ENCODE measurements at regions not wholly inside any gene's neighbourhood (a gene's known extent, or its start where the extent isn't known, plus 50 kb on each side); places are given as distances from the start of the nearest gene placed in this dataset.

DNA sequence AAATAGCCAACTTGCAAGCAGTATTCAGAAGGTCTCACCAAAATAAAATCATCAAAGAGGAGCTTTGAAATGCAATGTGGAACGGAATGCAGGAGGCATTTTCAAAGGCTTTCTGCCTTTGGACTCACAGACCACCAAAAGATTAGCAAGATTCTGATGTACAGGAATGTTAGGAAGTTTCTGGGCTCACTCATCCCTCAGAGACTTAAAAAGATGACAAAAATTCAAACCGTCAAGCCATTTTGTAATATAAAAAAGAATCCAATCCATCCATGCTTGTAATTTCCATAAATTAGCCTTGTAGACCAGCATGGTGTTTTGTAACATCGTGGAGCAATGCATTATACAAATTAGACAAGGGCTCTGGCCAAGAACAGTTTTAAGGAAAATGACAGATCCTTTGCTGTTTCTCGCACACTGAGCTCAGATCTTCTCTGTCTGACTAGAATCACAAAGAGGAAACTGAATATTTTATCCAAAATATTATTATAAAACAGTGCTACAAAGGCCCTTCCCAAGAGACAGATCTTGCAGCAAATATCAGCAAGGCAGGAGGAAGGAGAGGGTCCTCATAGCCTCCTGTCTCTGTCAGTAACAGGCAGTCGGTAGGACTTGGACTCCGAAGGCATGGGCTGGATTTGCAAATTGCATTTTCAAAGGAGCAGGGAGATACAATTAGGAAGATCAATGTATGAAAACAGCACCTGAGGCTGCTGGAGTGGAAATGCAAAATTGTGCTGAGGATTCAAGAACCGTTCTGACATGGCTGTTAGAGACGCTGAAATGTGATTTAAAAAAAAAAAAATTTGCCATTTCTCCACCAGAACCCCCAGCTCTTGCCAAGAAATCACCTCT, 57.4 kb upstream of the NRP1 start:
- DNase-seq (ENCODE audit: low read depth): no peak
- TF ChIP-seq, protein P1, sequence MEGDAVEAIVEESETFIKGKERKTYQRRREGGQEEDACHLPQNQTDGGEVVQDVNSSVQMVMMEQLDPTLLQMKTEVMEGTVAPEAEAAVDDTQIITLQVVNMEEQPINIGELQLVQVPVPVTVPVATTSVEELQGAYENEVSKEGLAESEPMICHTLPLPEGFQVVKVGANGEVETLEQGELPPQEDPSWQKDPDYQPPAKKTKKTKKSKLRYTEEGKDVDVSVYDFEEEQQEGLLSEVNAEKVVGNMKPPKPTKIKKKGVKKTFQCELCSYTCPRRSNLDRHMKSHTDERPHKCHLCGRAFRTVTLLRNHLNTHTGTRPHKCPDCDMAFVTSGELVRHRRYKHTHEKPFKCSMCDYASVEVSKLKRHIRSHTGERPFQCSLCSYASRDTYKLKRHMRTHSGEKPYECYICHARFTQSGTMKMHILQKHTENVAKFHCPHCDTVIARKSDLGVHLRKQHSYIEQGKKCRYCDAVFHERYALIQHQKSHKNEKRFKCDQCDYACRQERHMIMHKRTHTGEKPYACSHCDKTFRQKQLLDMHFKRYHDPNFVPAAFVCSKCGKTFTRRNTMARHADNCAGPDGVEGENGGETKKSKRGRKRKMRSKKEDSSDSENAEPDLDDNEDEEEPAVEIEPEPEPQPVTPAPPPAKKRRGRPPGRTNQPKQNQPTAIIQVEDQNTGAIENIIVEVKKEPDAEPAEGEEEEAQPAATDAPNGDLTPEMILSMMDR (IDR thresholded peaks at IDR 0.05; ENCODE audit: control insufficient read depth, insufficient read depth, low read depth, low read length, missing control alignments): no peak
- no peak overlapping the region for H3K4me3 ChIP-seq (ENCODE audit: control insufficient read depth, low read depth, low read length)

GRCh38 chr10:33390046-33390445, 55.6 kb upstream of the NRP1 start:
- TF ChIP-seq, protein P1 (IDR thresholded peaks at IDR 0.05; ENCODE audit: control insufficient read depth, insufficient read depth, low read depth, low read length, missing control alignments): no peak
- no peak for DNase-seq (ENCODE audit: low read depth)
- H3K4me3 ChIP-seq (ENCODE audit: control insufficient read depth, low read depth, low read length): no peak overlapping the region

- DNase-seq (ENCODE audit: low read depth): no peak
- TF ChIP-seq, protein P1 (IDR thresholded peaks at IDR 0.05; ENCODE audit: control insufficient read depth, insufficient read depth, low read depth, low read length, missing control alignments): no peak
- no peak overlapping the region for H3K4me3 ChIP-seq (ENCODE audit: control insufficient read depth, low read depth, low read length)
These were observed 54.3 kb upstream of the NRP1 start for GRCh38 chr10:33388785-33389184.

DNA sequence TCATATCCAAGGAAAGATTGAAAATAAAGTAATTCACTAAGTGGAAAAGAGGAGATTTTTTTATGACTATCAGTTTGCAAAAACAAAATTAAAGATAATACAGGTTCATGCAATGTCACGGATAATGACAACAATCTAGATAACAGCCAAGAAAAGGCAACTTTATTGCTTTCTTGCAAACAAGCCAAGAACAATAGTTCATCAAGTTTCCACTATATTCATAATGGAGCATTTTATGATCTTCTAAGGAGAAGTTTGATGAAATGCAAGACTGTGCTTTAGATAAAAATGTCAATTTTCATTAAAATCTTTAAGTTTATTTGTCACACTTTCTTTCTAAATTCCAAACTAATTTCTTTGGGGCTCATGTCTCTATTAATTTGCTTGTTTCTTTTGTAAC, 53.9 kb upstream of the NRP1 start:
- TF ChIP-seq, protein P1 (IDR thresholded peaks at IDR 0.05; ENCODE audit: control insufficient read depth, insufficient read depth, low read depth, low read length, missing control alignments): no peak
- H3K4me3 ChIP-seq (ENCODE audit: control insufficient read depth, low read depth, low read length): no peak overlapping the region
- no peak for DNase-seq (ENCODE audit: low read depth)

DNA sequence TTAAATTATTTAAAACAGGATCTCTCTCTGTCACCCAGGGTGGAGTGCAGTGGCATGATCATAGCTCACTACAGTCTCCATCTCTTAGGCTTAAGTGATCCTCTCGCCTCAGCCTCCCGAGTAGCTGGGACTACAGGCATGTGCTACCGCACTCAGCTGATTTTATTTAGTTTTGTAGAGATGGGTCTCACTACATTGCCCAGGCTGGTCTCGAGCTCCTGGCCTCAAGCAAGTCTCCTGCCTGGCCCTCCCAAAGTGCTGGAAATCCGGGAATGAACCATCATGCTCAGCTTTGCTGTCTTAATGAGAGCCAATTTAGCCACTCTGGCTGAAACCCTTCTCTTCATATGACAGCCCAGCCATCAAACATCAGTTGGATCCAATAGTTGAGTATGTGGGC, 53.3 kb upstream of the NRP1 start:
- TF ChIP-seq, protein P1 (IDR thresholded peaks at IDR 0.05; ENCODE audit: control insufficient read depth, insufficient read depth, low read depth, low read length, missing control alignments): no peak
- DNase-seq (ENCODE audit: low read depth): no peak
- no peak overlapping the region for H3K4me3 ChIP-seq (ENCODE audit: control insufficient read depth, low read depth, low read length)

- no peak for DNase-seq (ENCODE audit: low read depth)
These were observed 52.5 kb upstream of the NRP1 start for GRCh38 chr10:33386926-33387325.

More at GRCh38 chr10:33386926-33387325, 52.5 kb upstream of the NRP1 start:
- TF ChIP-seq, protein P1 (IDR thresholded peaks at IDR 0.05; ENCODE audit: control insufficient read depth, insufficient read depth, low read depth, low read length, missing control alignments): no peak
- H3K4me3 ChIP-seq (ENCODE audit: control insufficient read depth, low read depth, low read length): no peak overlapping the region

Data from AG09309 (cell line).